ENCODE measurements at regions not wholly inside any gene's neighbourhood (a gene's known extent, or its start where the extent isn't known, plus 50 kb on each side); places are given as distances from the start of the nearest gene placed in this dataset.

- Histone ChIP-seq H3K9me3 (ENCODE audit: control insufficient read depth in 1 of 2, insufficient read depth in 1 of 2, low read depth in 1 of 2, low read length in 2 of 2) (no peaks in the 10 kb centered on the region; a peak in 1 of 4 replicates), H2AFZ (ENCODE audit: low read depth, low read length, poor library complexity, severe bottlenecking) (no peak overlapping the region), H3K36me3 (ENCODE audit: control insufficient read depth in 1 of 2, insufficient read depth in 2 of 2, low read length in 2 of 2) (no peaks in the 10 kb centered on the region), H3K9ac (ENCODE audit: low read length) (no peak overlapping the region), H3K27me3 (ENCODE audit: insufficient read depth, low read length) (no peaks in the 10 kb centered on the region), H3K27ac (ENCODE audit: low read depth, low read length) (no peak overlapping the region), H3K4me1 (ENCODE audit: control insufficient read depth in 1 of 2, insufficient read depth in 2 of 2, low read length in 2 of 2) (peaks cover 0 to 15% of the 10 kb centered on the region in 2 experiments; a peak in 1 of 4 replicates), H3K4me2 (ENCODE audit: low read length) (no peak overlapping the region), H3K79me2 (ENCODE audit: insufficient read depth, low read length) (no peaks in the 10 kb centered on the region), H4K20me1 (ENCODE audit: insufficient read depth) (no peaks in the 10 kb centered on the region), H3K9me2 (ENCODE audit: insufficient read depth) (no peaks in the 10 kb centered on the region), H3K4me3 (replicated peaks in 1 of 2; ENCODE audit: low read depth in 1 of 2, low read length in 2 of 2) (no peak overlapping the region)
- ChIA-PET POLR2A (no interaction called here), RAD21 (ENCODE audit: low non-redundant PET in 1 of 2, low total read pairs in 2 of 2, uncharacterized antibody in 2 of 2, unreplicated experiment in 2 of 2) (no interaction called here), CTCF (interaction anchor here (1.5 kb wide), 1 partner anchor 13 kb away, joined by 4 read pairs; no protein-coding TSS in a partner anchor)
- ATAC-seq, result no peak
- DNase-seq (ENCODE audit: low read depth, low spot score), result no peak
- no TSS peak for BruUV-seq (replicated peaks)
- no peak for TF ChIP-seq CBX3 (IDR thresholded peaks at IDR 0.05; ENCODE audit: low read depth)
- TF ChIP-seq ELF1 (IDR thresholded peaks at IDR 0.05; ENCODE audit: borderline replicate concordance, low read depth), result no peak
- TF ChIP-seq POLR2AphosphoS5 (IDR thresholded peaks at IDR 0.05; ENCODE audit: low read depth, low read length), result no peak
- TF ChIP-seq SRF (IDR thresholded peaks at IDR 0.05; ENCODE audit: low read depth), result no peak
- TF ChIP-seq EZH2 (IDR thresholded peaks at IDR 0.05), result no peak
- no peak for TF ChIP-seq SP1 (IDR thresholded peaks at IDR 0.05; ENCODE audit: low read depth)
- intact Hi-C loops (cut with micrococcal nuclease), result no loop called here
Observed at GRCh38 chr6:43941174-43941573, 171.2 kb downstream of the VEGFA start.

- no peak overlapping the region for H2AFZ ChIP-seq (ENCODE audit: low read depth, low read length, poor library complexity, severe bottlenecking)
- POLR2A ChIA-PET, result no interaction called here
- H4K20me1 ChIP-seq (ENCODE audit: insufficient read depth), result no peaks in the 10 kb centered on the region
- no peaks in the 10 kb centered on the region for H3K9me2 ChIP-seq (ENCODE audit: insufficient read depth)
- H3K36me3 ChIP-seq (ENCODE audit: control insufficient read depth in 1 of 2, insufficient read depth in 2 of 2, low read length in 2 of 2), result no peaks in the 10 kb centered on the region
- RAD21 ChIA-PET (ENCODE audit: low non-redundant PET in 1 of 2, low total read pairs in 2 of 2, uncharacterized antibody in 2 of 2, unreplicated experiment in 2 of 2), result no interaction called here
- no peak for DNase-seq (ENCODE audit: low read depth, low spot score)
- H3K79me2 ChIP-seq (ENCODE audit: insufficient read depth, low read length), result no peaks in the 10 kb centered on the region
- no peak overlapping the region for H3K4me3 ChIP-seq (replicated peaks in 1 of 2; ENCODE audit: low read depth in 1 of 2, low read length in 2 of 2)
- ATAC-seq, result no peak
- no peaks in the 10 kb centered on the region for H3K27me3 ChIP-seq (ENCODE audit: insufficient read depth, low read length)
- peaks cover 0 to 15% of the 10 kb centered on the region in 2 experiments; a peak in 1 of 4 replicates for H3K4me1 ChIP-seq (ENCODE audit: control insufficient read depth in 1 of 2, insufficient read depth in 2 of 2, low read length in 2 of 2)
- intact Hi-C loops (cut with micrococcal nuclease), result no loop called here
- no peak overlapping the region for H3K9ac ChIP-seq (ENCODE audit: low read length)
- H3K9me3 ChIP-seq (ENCODE audit: control insufficient read depth in 1 of 2, insufficient read depth in 1 of 2, low read depth in 1 of 2, low read length in 2 of 2), result no peaks in the 10 kb centered on the region; a peak in 1 of 4 replicates
- no peak overlapping the region for H3K4me2 ChIP-seq (ENCODE audit: low read length)
- CTCF ChIA-PET, result interaction anchor here (1.5 kb wide), 1 partner anchor 13 kb away, joined by 4 read pairs; no protein-coding TSS in a partner anchor
- H3K27ac ChIP-seq (ENCODE audit: low read depth, low read length), result no peak overlapping the region
- BruUV-seq (replicated peaks), result no TSS peak
- TF ChIP-seq POLR2A (IDR thresholded peaks at IDR 0.05; ENCODE audit: borderline replicate concordance, extremely low read depth, insufficient read depth, insufficient read length), result no peak
- TF ChIP-seq SIN3A (IDR thresholded peaks at IDR 0.05; ENCODE audit: low read depth), result no peak
- no peak for TF ChIP-seq CBX3 (IDR thresholded peaks at IDR 0.05; ENCODE audit: low read depth)
- no peak for TF ChIP-seq YY1 (IDR thresholded peaks at IDR 0.05; ENCODE audit: extremely low read depth, insufficient replicate concordance, low read depth, low read length)
- TF ChIP-seq REST (IDR thresholded peaks at IDR 0.05; ENCODE audit: low read depth), result no peak
- no peak for TF ChIP-seq ZBTB33 (IDR thresholded peaks at IDR 0.05; ENCODE audit: extremely low read depth, insufficient replicate concordance, low read length)
- TF ChIP-seq POLR2AphosphoS5 (IDR thresholded peaks at IDR 0.05; ENCODE audit: low read depth, low read length), result no peak
- no peak for TF ChIP-seq ZFX (IDR thresholded peaks at IDR 0.05)
Observed at GRCh38 chr6:43940393-43941087, 170.5 kb downstream of the VEGFA start.

All from HCT116 (cell line).